Suprapubic skin (tissue), 4 donors: ENCODE measurements at regions not wholly inside any gene's neighbourhood (a gene's known extent, or its start where the extent isn't known, plus 50 kb on each side); places are given as distances from the start of the nearest gene placed in this dataset.

Source experiments
- DNase-seq, 2 donors: peaks; one replicate each; pipeline ENCODE4 v3.0.0-alpha.2; 2019; ENCODE audit warnings: low spot score in 2 of 2
- H3K27ac ChIP-seq: fragments of 200-600 bp; sonication (generic); one replicate; pipeline ENCODE4 v1.5.1; 2019
- H3K27me3 ChIP-seq: fragments of 200-600 bp; sonication (generic); one replicate; pipeline ENCODE4 v1.5.1; 2019
- H3K36me3 ChIP-seq: fragments of 200-600 bp; sonication (generic); one replicate; pipeline ENCODE4 v1.5.1; 2019
- H3K4me1 ChIP-seq: fragments of 200-600 bp; sonication (generic); one replicate; pipeline ENCODE4 v1.5.1; 2019
- H3K4me3 ChIP-seq: fragments of 200-600 bp; sonication (generic); one replicate; pipeline ENCODE4 v1.5.1; 2019; ENCODE audit warnings: mild to moderate bottlenecking
- H3K9me3 ChIP-seq: fragments of 200-600 bp; sonication (generic); one replicate; pipeline ENCODE4 v1.5.1; 2019
- CTCF ChIP-seq, 2 donors: fragments of 200-600 bp in 1 of 2; fragments of 450-650 bp in 1 of 2; sonication (generic) in 1 of 2; IDR thresholded peaks; one replicate each; pipeline ENCODE4 v1.5.1; 2016 to 2019; ENCODE audit warnings: antibody characterized with exemption in 2 of 2, mild to moderate bottlenecking in 1 of 2, moderate library complexity in 1 of 2
- EP300 ChIP-seq: sonication (generic); formaldehyde crosslinking; IDR thresholded peaks from one replicate; pipeline ENCODE4 v1.6.1; 2017; ENCODE audit warnings: antibody characterized with exemption
- POLR2A ChIP-seq, 2 donors: fragments of 450-650 bp; IDR thresholded peaks; one replicate each; pipeline ENCODE4 v1.6.1; 2017; ENCODE audit warnings: antibody characterized with exemption in 2 of 2, mild to moderate bottlenecking in 2 of 2, moderate library complexity in 2 of 2
- POLR2AphosphoS5 ChIP-seq, 3 donors: sonication (generic); formaldehyde crosslinking; IDR thresholded peaks; one replicate each; pipeline ENCODE4 v1.6.1; 2017; ENCODE audit warnings: antibody characterized with exemption in 3 of 3
- WGBS: methylation state at CpG from one replicate; pipeline ENCODE4 v1.1.5; 2018; 5-methylcytosine and 5-hydroxymethylcytosine counted together

GRCh38 chr6:87922196-87922946 is 125.3 kb upstream of the SPACA1 start:
- no peak for DNase-seq
- Histone ChIP-seq H3K27me3 (no peaks in the 10 kb centered on the region), H3K9me3 (no peaks in the 10 kb centered on the region), H3K4me1 (no peaks in the 10 kb centered on the region), H3K27ac (no peak overlapping the region), H3K4me3 (no peak overlapping the region), H3K36me3 (no peaks in the 10 kb centered on the region)
- no peak for TF ChIP-seq CTCF (IDR thresholded peaks at IDR 0.05)
- no peak for TF ChIP-seq EP300
- no peak for TF ChIP-seq POLR2AphosphoS5 (IDR thresholded peaks at IDR 0.05)
- TF ChIP-seq POLR2A (IDR thresholded peaks at IDR 0.05): no peak
- 65% methylated on average over 2 of the region's 2 CpGs for WGBS

- Histone ChIP-seq H3K4me1 (no peaks in the 10 kb centered on the region), H3K9me3 (no peaks in the 10 kb centered on the region), H3K36me3 (no peaks in the 10 kb centered on the region), H3K27ac (no peak overlapping the region), H3K4me3 (no peak overlapping the region), H3K27me3 (no peaks in the 10 kb centered on the region)
- TF ChIP-seq POLR2AphosphoS5 (IDR thresholded peaks at IDR 0.05): no peak
- TF ChIP-seq CTCF (IDR thresholded peaks at IDR 0.05): no peak
- TF ChIP-seq EP300: no peak
- no peak for TF ChIP-seq POLR2A (IDR thresholded peaks at IDR 0.05)
- WGBS: 100% methylated on average over 1 of the region's 1 CpG
- no peak for DNase-seq
Measured at GRCh38 chr6:87921034-87921433, 126.6 kb upstream of the SPACA1 start.

GRCh38 chr6:87920245-87920644 is 127.4 kb upstream of the SPACA1 start:
- H3K9me3 ChIP-seq: no peaks in the 10 kb centered on the region

GRCh38 chr6:87919416-87919815 is 128.2 kb upstream of the SPACA1 start:
- 96% methylated on average over 1 of the region's 1 CpG for WGBS
- no peaks in the 10 kb centered on the region for H3K27me3 ChIP-seq
- no peak overlapping the region for H3K27ac ChIP-seq
- TF ChIP-seq POLR2AphosphoS5 (IDR thresholded peaks at IDR 0.05) (no peak), CTCF (IDR thresholded peaks at IDR 0.05) (no peak), EP300 (no peak), POLR2A (IDR thresholded peaks at IDR 0.05) (no peak)
- H3K4me3 ChIP-seq: no peak overlapping the region
- no peaks in the 10 kb centered on the region for H3K4me1 ChIP-seq
- DNase-seq: no peak
- H3K9me3 ChIP-seq: no peaks in the 10 kb centered on the region
- no peaks in the 10 kb centered on the region for H3K36me3 ChIP-seq

More at GRCh38 chr6:87920245-87920644, 127.4 kb upstream of the SPACA1 start:
- H3K27ac ChIP-seq: no peak overlapping the region
- WGBS: 56% methylated on average over 3 of the region's 3 CpGs
- no peaks in the 10 kb centered on the region for H3K36me3 ChIP-seq
- H3K4me1 ChIP-seq: no peaks in the 10 kb centered on the region
- no peak for DNase-seq
- no peaks in the 10 kb centered on the region for H3K27me3 ChIP-seq
- TF ChIP-seq CTCF (IDR thresholded peaks at IDR 0.05): no peak
- no peak for TF ChIP-seq EP300
- TF ChIP-seq POLR2A (IDR thresholded peaks at IDR 0.05): no peak
- H3K4me3 ChIP-seq: no peak overlapping the region

GRCh38 chr6:87919001-87919400 is 128.6 kb upstream of the SPACA1 start:
- 86% methylated on average over 1 of the region's 1 CpG for WGBS
- Histone ChIP-seq H3K4me3 (no peak overlapping the region), H3K4me1 (no peaks in the 10 kb centered on the region), H3K27ac (no peak overlapping the region), H3K27me3 (no peaks in the 10 kb centered on the region), H3K36me3 (no peaks in the 10 kb centered on the region), H3K9me3 (no peaks in the 10 kb centered on the region)
- no peak for DNase-seq
- no peak for TF ChIP-seq CTCF (IDR thresholded peaks at IDR 0.05)
- no peak for TF ChIP-seq POLR2A (IDR thresholded peaks at IDR 0.05)
- no peak for TF ChIP-seq POLR2AphosphoS5 (IDR thresholded peaks at IDR 0.05)
- TF ChIP-seq EP300: no peak
